PC-3 (cell line): ENCODE measurements at regions not wholly inside any gene's neighbourhood (a gene's known extent, or its start where the extent isn't known, plus 50 kb on each side); places are given as distances from the start of the nearest gene placed in this dataset.

ENCODE experiments used
- ATAC-seq: fragments of 200-7000 bp; cut with Tn5 transposase; 2 replicates; pipeline ENCODE4 v1.9.1; 2020; ENCODE audit warnings: mild to moderate bottlenecking, moderate library complexity
- BruUV-seq: library from RNA; stranded (reverse); fragments of 400-500 nt; replicated peaks from 2 replicates; lab custom pipeline; 2021; lab: Mats Ljungman, UMichigan
- CTCF ChIA-PET: fragments of 300-600 bp; sonication (Branson Sonifier 250); formaldehyde crosslinking; loops from one replicate; lab custom pipeline; 2022; ENCODE audit warnings: antibody characterized with exemption; lab: Charles Lee
- POLR2A ChIA-PET: fragments of 300-600 bp; sonication (Branson Sonifier 250); formaldehyde crosslinking; loops from one replicate; lab custom pipeline; 2022; ENCODE audit warnings: antibody characterized with exemption; ENCODE audit not compliant: unreplicated experiment; lab: Charles Lee
- DNase-seq: peaks from one replicate; pipeline ENCODE4 v3.0.0-alpha.2; 2015
- H2AFZ ChIP-seq: fragments of 300-600 bp; sonication (generic); 2 replicates; pipeline ENCODE4 v1.6.0; 2016; ENCODE audit warnings: antibody characterized with exemption, low read length
- H3F3A ChIP-seq: fragments of 300-600 bp; sonication (generic); one replicate; pipeline ENCODE4 v1.6.0; 2017; ENCODE audit warnings: antibody characterized with exemption, low read length, control low read depth, mild to moderate bottlenecking; ENCODE audit not compliant: unreplicated experiment
- H3K27ac ChIP-seq: fragments of 300-600 bp; sonication (generic); 2 replicates; pipeline ENCODE4 v1.5.1; 2016; ENCODE audit warnings: mild to moderate bottlenecking, low read length
- H3K27me3 ChIP-seq: fragments of 300-600 bp; sonication (generic); 2 replicates; pipeline ENCODE4 v1.6.1; 2016; ENCODE audit warnings: low read length, mixed read lengths
- H3K36me3 ChIP-seq: fragments of 300-600 bp; sonication (generic); 2 replicates; pipeline ENCODE4 v1.6.1; 2016; ENCODE audit warnings: low read depth, mixed run types, low read length, mixed read lengths
- H3K4me1 ChIP-seq: fragments of 300-600 bp; sonication (generic); 2 replicates; pipeline ENCODE4 v1.5.1; 2016; ENCODE audit warnings: low read length; ENCODE audit not compliant: insufficient read depth
- H3K4me2 ChIP-seq: fragments of 300-600 bp; sonication (generic); 2 replicates; pipeline ENCODE4 v1.6.0; 2016; ENCODE audit warnings: low read length
- H3K4me3 ChIP-seq: fragments of 300-600 bp; sonication (generic); 2 replicates; pipeline ENCODE4 v1.5.1; 2016; ENCODE audit warnings: mild to moderate bottlenecking, low read length, mixed read lengths
- H3K79me2 ChIP-seq: fragments of 300-600 bp; sonication (generic); 2 replicates; pipeline ENCODE4 v1.6.1; 2017; ENCODE audit warnings: low read length, mixed read lengths
- H3K9ac ChIP-seq: fragments of 300-600 bp; sonication (generic); 2 replicates; pipeline ENCODE4 v1.6.0; 2016; ENCODE audit warnings: mild to moderate bottlenecking, low read length
- H3K9me2 ChIP-seq: fragments of 300-600 bp; sonication (generic); replicated peaks from 2 replicates; pipeline ENCODE4 v1.6.1; 2016; ENCODE audit warnings: mixed run types, low read length, mixed read lengths
- H3K9me3 ChIP-seq: fragments of 300-600 bp; sonication (generic); 2 replicates; pipeline ENCODE4 v1.6.1; 2016; ENCODE audit warnings: low read length, mixed read lengths
- H4K20me1 ChIP-seq: fragments of 300-600 bp; sonication (generic); 2 replicates; pipeline ENCODE4 v1.6.1; 2016; ENCODE audit warnings: low read length, mixed read lengths
- CTCF ChIP-seq: fragments of 300-600 bp; sonication (generic); conservative IDR thresholded peaks from 2 replicates; pipeline ENCODE4 v1.5.1; 2017; ENCODE audit warnings: antibody characterized with exemption, low read depth, mild to moderate bottlenecking, low read length
- EZH2 ChIP-seq: fragments of 300-600 bp; sonication (generic); IDR thresholded peaks from one replicate; pipeline ENCODE4 v1.6.1; 2017; ENCODE audit warnings: antibody characterized with exemption, mild to moderate bottlenecking, low read length; ENCODE audit not compliant: unreplicated experiment
- EZH2phosphoT487 ChIP-seq: fragments of 300-600 bp; sonication (generic); IDR thresholded peaks from 2 replicates; pipeline ENCODE4 v1.6.1; 2018; ENCODE audit warnings: mild to moderate bottlenecking, antibody characterized with exemption, low read length, borderline replicate concordance
- intact Hi-C: fragments of 100-400 bp; cut with micrococcal nuclease; formaldehyde crosslinking; loops from 2 replicates; pipeline ENCODE4 v1.9.0; 2023

DNA sequence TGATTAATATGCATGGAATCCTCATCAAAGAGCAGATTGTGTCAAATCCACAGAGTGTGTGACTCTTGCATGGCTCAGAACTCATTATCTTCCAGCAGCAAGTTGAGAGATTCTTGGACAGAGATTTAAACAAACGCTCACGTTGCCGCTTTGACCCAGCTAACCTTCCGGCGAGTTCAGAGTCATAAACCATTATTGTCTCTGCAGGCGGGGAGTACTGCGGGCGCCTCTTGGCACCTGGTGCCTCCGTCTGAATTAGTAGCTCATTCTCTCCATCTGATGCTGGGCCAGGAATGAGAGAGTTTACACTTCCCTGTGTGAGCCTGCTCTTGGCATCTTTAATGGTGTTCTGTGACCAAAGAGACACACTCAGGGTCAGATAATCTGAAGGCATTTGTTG is 138.6 kb upstream of the WSCD1 start:
- POLR2A ChIA-PET = no interaction called here
- H3K36me3 ChIP-seq = no peaks in the 10 kb centered on the region
- CTCF ChIA-PET = no interaction called here
- H3K9ac ChIP-seq = no peak overlapping the region
- BruUV-seq = no TSS peak
- no peaks in the 10 kb centered on the region for H4K20me1 ChIP-seq
- H3K27ac ChIP-seq = no peak overlapping the region
- TF ChIP-seq EZH2 = no peak
- no peak for TF ChIP-seq CTCF
- no peak for TF ChIP-seq EZH2phosphoT487
- H3K4me2 ChIP-seq = no peak overlapping the region
- DNase-seq (no peak), ATAC-seq (no peak)
- no peaks in the 10 kb centered on the region for H3K9me2 ChIP-seq
- no peak overlapping the region for H2AFZ ChIP-seq
- H3K4me1 ChIP-seq = no peaks in the 10 kb centered on the region
- no peaks in the 10 kb centered on the region for H3K9me3 ChIP-seq
- H3F3A ChIP-seq = no peaks in the 10 kb centered on the region
- no peak overlapping the region for H3K4me3 ChIP-seq
- intact Hi-C loops = no loop called here
- no peaks in the 10 kb centered on the region for H3K27me3 ChIP-seq
- H3K79me2 ChIP-seq = no peaks in the 10 kb centered on the region

- Histone ChIP-seq H3K9me2 (no peaks in the 10 kb centered on the region), H3K79me2 (no peaks in the 10 kb centered on the region), H4K20me1 (no peaks in the 10 kb centered on the region), H3K4me3 (no peak overlapping the region), H3F3A (no peaks in the 10 kb centered on the region), H3K4me2 (no peak overlapping the region), H3K9ac (no peak overlapping the region), H3K4me1 (no peaks in the 10 kb centered on the region), H3K9me3 (no peaks in the 10 kb centered on the region), H3K27ac (no peak overlapping the region), H3K27me3 (no peaks in the 10 kb centered on the region), H3K36me3 (no peaks in the 10 kb centered on the region), H2AFZ (no peak overlapping the region)
- intact Hi-C loops = no loop called here
- TF ChIP-seq CTCF (no peak), EZH2 (no peak), EZH2phosphoT487 (no peak)
- CTCF ChIA-PET = no interaction called here
- no TSS peak for BruUV-seq
- POLR2A ChIA-PET = no interaction called here
- ATAC-seq (no peak), DNase-seq (no peak)
These were observed 136.7 kb upstream of the WSCD1 start for GRCh38 chr17:5933430-5933829.

GRCh38 chr17:5941258-5941657 is 128.9 kb upstream of the WSCD1 start:
- no peaks in the 10 kb centered on the region for H3K4me1 ChIP-seq
- H4K20me1 ChIP-seq = no peaks in the 10 kb centered on the region
- no peaks in the 10 kb centered on the region for H3K9me3 ChIP-seq
- no peak overlapping the region for H3K27ac ChIP-seq
- no peak overlapping the region for H2AFZ ChIP-seq
- intact Hi-C loops = no loop called here
- H3K9me2 ChIP-seq = no peaks in the 10 kb centered on the region
- H3K4me3 ChIP-seq = no peak overlapping the region
- no peak for DNase-seq
- no TSS peak for BruUV-seq
- ChIA-PET POLR2A (no interaction called here), CTCF (no interaction called here)
- no peaks in the 10 kb centered on the region for H3K79me2 ChIP-seq
- no peaks in the 10 kb centered on the region for H3F3A ChIP-seq
- no peak for TF ChIP-seq EZH2
- no peak for TF ChIP-seq CTCF
- TF ChIP-seq EZH2phosphoT487 = no peak
- no peak overlapping the region for H3K9ac ChIP-seq
- no peak overlapping the region for H3K4me2 ChIP-seq
- no peak for ATAC-seq
- H3K27me3 ChIP-seq = no peaks in the 10 kb centered on the region
- no peaks in the 10 kb centered on the region for H3K36me3 ChIP-seq
